ENCODE measurements at regions not wholly inside any gene's neighbourhood (a gene's known extent, or its start where the extent isn't known, plus 50 kb on each side); places are given as distances from the start of the nearest gene placed in this dataset.
"Not testable (repeated sequence)": the region's sequence is repeated elsewhere in the genome, so short reads cannot be mapped to it uniquely, and the experiment has no call there.

DNA sequence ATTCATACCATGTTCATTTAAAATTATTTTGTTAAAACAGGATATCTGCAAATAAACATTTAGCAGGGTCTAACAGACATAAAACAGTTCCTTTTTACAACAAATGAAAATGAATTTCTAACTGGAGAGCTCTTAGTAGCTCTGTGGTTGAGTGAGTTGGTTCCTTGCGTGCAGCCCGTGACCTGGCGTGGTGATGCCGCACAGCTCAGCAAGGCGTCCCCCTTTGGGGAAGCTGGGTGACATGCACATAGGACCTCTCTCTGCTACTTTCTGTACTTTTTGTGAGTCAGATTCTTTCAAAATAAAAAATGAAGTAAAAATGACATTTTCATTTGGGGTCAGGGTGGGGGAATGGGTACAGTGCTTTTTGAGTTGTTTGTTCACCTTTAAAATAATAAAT is 75.9 kb downstream of the NPIPB11 start:
- DNase-seq (ENCODE audit: low read depth in 2 of 3, low spot score in 2 of 3), result not testable (repeated sequence)

- not testable (repeated sequence) for DNase-seq (ENCODE audit: low read depth in 2 of 3, low spot score in 2 of 3)
These were observed 78.0 kb downstream of the NPIPB11 start for GRCh38 chr16:29328528-29328927.

DNA sequence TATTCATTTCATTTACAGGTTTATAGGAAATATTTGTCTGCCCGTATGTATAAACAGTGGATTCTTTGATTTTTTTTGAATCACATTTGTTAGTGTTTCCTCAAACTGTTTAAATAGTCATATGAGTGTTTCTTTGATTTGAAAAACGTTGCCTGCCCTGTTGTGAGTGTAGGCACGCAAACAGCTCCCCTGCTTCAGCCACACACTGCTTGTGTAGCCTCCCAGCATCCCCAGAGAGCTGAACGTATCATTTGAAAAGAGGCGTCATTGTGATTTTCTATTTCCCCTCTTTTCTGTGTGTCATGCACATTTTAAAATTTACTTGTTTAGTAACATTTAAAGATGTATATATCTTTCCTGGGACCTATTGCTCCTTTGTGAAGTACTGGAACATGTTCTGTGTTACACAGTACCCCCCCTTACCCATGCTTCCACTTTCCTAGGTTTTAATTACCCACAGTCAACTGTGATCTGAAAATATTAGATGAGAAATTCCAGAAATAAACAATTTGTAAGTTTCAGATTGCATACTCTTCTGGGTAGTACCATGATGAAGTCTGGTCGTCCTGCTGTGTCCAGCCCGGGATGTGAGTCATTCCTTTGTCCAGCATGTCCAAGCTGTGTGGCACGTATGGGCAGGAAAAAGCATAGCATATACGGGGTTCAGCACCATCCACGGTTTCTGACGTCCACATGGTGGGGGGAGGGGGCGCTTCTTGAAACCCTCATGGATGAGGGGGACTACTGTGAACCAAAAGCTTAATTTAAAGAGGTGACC is 78.7 kb downstream of the NPIPB11 start:
- not testable (repeated sequence) for DNase-seq (ENCODE audit: low read depth in 2 of 3, low spot score in 2 of 3)

DNA sequence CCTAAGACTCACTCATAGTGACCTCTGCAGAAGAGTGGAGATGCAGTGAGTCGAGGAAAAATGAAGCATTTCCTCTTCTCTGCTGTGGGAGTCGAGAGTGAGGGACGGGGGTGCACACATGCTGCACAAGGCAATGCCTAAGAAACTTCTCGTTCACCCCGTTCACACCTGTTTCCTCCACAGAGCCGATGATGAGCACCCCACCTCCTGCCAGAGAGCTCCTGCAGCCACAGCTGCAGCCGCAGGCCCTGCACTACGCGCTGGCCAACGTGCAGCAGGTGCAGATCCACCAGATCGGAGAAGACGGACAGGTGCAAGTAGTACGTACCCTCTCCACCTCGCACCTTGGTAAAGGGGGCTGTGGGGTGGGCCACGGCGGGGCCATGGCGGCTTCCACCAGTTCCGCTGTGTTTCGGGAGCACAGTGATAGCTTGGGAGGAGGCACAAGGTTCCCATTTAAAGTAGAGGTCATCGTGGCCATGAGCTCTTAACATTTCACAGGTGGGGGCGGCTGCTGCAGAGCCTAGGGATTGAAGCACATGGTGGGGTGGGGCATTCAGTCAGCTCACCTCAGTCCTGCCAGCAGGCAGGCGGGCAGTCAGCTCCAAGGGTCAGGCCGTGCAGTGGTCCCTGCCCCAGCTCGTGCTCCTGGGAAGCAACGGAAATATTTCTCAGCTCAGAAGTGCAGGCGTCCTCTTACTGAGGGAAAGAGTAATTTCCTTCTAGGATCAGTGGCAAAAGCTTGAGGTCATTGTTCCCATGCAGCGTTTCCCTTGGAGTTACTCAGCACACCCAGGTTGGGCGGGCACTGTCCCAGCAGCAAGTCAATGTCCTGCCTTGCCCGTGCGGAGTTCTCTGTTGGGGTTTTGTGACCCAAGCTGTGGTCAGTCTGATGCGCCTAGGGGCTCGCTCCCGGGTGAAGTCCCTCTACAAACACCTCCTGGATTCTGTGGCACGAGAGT is 80.1 kb downstream of the NPIPB11 start:
- not testable (repeated sequence) for DNase-seq (ENCODE audit: low read depth in 2 of 3, low spot score in 2 of 3)

DNA sequence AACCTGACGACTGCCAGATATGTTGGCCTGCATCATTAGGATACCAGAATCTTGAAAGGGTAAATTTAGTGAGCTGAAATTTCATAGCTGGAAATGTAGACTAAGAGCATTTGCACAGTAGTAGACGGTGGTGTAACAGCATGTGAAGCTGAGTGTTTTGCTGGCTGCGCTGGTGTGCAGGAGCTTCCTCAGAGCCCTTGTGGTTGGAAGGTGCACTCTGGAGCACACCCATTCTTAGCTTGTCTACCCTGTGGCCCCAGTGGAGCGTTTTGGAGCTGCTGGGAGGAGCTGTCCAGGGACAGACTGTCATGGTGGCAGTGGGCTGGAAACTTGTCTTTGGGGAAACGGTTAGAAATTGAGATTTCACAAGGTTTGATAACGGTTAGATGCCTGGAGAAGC is 82.8 kb downstream of the NPIPB11 start:
- not testable (repeated sequence) for DNase-seq (ENCODE audit: low read depth in 2 of 3, low spot score in 2 of 3)

- DNase-seq (ENCODE audit: low read depth in 2 of 3, low spot score in 2 of 3), result no peak
These were observed 84.9 kb downstream of the NPIPB11 start for GRCh38 chr16:29321585-29321984.

- DNase-seq (ENCODE audit: low read depth in 2 of 3, low spot score in 2 of 3), result no peak
These were observed 85.5 kb downstream of the NPIPB11 start for GRCh38 chr16:29321000-29321393.

DNA sequence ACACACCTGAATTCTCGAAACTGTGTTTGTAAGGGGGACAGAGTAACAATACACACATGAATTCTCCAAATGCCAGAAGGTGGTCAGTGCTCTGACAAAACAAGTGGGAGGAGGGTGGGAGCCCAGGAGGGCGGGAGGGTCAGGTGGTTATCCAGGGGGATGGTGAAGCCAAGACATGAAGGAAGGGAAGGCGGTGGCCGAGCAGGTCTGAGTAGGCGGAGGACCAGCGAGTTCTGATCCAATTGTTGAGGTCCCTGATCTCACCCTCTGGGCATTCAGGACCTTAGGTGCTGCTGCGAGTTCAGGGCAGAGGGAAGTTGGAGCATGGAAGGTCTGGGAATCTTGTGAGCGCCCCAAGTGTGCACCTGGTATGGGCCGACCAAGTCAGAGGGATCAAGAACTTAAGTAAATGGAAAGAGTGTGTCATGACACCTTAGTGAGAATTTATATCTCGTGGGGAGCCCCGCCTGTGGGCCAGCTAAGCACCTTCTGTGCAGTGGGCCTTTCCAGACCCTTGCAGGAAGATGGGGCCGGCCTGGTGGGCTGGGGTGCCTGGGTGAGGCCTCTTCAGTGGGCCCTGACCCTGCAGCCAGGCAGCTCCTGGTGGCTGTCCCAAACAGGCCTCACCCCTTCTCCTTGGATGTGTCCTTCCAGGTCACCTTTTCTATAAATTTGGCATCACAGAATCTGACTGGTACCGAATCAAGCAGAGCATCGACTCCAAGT is 86.1 kb downstream of the NPIPB11 start:
- DNase-seq (ENCODE audit: low read depth in 2 of 3, low spot score in 2 of 3), result no peak

DNA sequence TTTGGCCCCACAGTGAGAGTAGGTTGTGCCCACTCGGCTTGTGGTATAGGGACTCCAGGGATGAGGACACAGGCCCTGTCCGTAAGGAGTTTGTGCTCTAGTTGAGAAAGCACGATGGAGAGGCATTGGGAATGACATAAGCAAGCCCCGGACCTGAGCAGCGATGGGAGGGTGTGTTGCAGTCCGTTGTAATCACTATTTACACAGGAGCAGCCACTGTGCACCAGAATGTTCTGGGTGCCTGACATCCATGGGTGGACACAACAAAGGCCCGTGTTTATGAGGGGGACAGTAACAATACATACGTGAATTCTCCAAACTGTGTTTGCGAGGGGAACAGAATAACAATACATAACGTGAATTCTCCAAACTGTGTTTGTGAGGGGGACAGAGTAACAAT is 86.8 kb downstream of the NPIPB11 start:
- no peak for DNase-seq (ENCODE audit: low read depth in 2 of 3, low spot score in 2 of 3)

- not testable (repeated sequence) for DNase-seq (ENCODE audit: low read depth in 2 of 3, low spot score in 2 of 3)
These were observed 87.9 kb downstream of the NPIPB11 start for GRCh38 chr16:29318561-29318968.

DNA sequence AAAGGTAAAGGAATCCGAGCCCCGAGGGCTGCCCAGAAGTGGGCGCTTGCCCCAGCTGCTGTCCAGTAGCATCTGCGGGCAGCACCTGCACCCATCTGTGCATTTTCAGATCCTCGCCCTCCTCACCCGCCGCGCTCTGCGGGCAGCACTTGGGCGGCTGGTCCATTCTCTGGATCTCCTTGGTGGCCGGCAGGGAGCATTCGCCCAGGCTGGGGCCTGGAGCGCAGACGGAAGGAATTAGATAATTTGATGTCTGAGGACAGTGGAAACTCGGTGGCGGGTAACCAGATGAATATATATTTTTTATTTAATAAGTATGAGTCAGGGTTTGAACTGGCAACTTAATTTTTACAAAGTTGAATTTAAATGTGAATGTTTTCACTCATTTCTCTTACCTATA is 88.5 kb downstream of the NPIPB11 start:
- no peak for DNase-seq (ENCODE audit: low read depth in 2 of 3, low spot score in 2 of 3)

DNA sequence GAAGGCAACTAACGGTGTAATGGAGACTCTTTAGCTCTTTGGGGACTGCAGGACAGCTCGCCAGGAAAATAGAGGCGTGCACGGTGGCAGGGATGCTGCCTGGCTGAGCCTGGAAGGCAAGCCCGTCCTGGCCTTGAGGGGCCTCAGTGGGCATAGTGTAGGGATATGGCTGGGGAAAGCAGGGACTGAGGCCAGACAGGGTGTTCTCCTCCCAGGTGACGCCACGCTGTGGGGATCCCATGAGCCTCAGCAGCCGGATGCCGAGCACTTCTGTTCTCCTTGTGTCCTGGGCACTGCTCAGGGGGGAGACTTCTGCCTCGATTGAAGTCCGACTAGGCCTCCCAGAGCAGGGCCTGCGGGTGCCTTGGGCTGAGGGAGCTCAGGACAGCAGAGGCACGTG is 89.2 kb downstream of the NPIPB11 start:
- DNase-seq (ENCODE audit: low read depth in 2 of 3, low spot score in 2 of 3), result no peak

GRCh38 chr16:29316761-29317183 is 89.7 kb downstream of the NPIPB11 start:
- no peak for DNase-seq (ENCODE audit: low read depth in 2 of 3, low spot score in 2 of 3)

- DNase-seq (ENCODE audit: low read depth in 2 of 3, low spot score in 2 of 3), result no peak
These were observed 90.5 kb downstream of the NPIPB11 start for GRCh38 chr16:29315916-29316517.

- no peak for DNase-seq (ENCODE audit: low read depth in 2 of 3, low spot score in 2 of 3)
These were observed 91.5 kb downstream of the NPIPB11 start for GRCh38 chr16:29315046-29315445.

DNA sequence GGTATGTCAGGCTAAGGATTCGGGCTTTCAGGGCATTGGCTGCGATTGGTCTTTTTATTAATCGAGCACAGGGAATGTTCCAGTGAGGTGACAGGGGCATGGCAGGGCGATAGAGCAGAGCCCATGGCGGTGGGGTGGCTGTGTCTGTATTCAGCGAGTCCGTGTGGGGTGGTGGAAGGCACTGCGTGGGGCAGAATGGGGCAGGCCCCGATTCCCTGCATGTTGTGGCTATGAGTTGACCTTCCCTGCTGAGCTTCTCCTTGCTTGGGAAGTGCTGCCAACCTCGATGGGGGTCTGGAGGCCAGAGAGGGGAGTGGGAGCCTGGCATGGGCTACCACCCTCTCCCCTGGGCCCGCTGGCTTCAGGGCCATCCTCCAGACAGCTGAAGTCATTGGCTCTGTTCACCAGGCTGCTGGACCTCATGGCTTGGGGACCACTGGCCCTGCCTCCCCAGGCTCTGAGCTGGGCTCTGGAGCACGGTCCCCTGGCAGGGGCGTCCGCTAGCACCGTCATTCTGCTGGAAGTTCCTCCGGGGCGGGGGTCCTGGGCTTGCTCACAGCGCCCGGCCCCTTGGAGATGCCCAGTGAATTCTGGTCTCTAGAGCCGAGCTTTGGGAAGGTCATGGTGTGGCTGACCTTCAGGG is 92.1 kb downstream of the NPIPB11 start:
- no peak for DNase-seq (ENCODE audit: low read depth in 2 of 3, low spot score in 2 of 3)

DNA sequence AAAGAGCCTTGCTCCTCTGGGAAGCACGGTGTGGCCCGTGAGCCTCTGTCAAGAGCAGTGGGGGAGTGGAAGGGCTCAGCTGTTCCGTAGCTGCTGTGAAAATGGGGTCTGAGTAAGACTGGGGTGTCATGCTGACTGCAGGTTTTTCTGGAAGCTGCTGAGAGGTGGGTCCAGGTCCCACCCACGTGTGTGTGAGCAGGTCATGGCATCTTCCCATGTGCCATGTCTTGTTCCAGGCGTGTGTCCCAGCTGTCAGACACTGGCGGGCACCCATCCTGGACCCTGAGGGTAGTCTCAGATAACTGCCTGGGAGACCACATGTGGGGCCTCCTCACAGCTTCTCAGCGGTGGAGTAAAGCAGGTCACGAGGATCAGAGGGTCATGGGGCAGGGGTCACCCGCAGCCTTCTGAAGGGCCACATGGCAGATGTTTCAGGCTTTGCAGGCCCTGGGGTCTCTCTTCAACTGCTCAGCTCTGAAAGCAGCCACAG is 92.9 kb downstream of the NPIPB11 start:
- no peak for DNase-seq (ENCODE audit: low read depth in 2 of 3, low spot score in 2 of 3)

GRCh38 chr16:29312835-29313558 is 93.5 kb downstream of the NPIPB11 start:
- DNase-seq (ENCODE audit: low read depth in 2 of 3, low spot score in 2 of 3), result no peak

- DNase-seq (ENCODE audit: low read depth in 2 of 3, low spot score in 2 of 3), result not testable (repeated sequence)
These were observed 94.2 kb downstream of the NPIPB11 start for GRCh38 chr16:29312345-29312675.

All from activated CD8-positive, alpha-beta memory T cell treated with anti-CD3 and anti-CD28 coated beads for 48 hours (primary cell).